ENCODE measurements at regions not wholly inside any gene's neighbourhood (a gene's known extent, or its start where the extent isn't known, plus 50 kb on each side); places are given as distances from the start of the nearest gene placed in this dataset.

GRCh38 chr21:25036775-25037174 is 570.5 kb downstream of the MRPL39 start:
- no peak for DNase-seq (ENCODE audit: low read depth)
- TF ChIP-seq CTCF (IDR thresholded peaks at IDR 0.05; ENCODE audit: low read depth, low read length, missing control alignments), result no peak
- in situ Hi-C loops (cut with HindIII; ENCODE audit: low sequenced_read_pairs), result no loop called here
- H3K4me3 ChIP-seq (ENCODE audit: low read depth, low read length), result no peak overlapping the region

- H3K4me3 ChIP-seq (ENCODE audit: low read depth, low read length), result no peak overlapping the region
- no peak for DNase-seq (ENCODE audit: low read depth)
- in situ Hi-C loops (cut with HindIII; ENCODE audit: low sequenced_read_pairs), result no loop called here
- TF ChIP-seq CTCF (IDR thresholded peaks at IDR 0.05; ENCODE audit: low read depth, low read length, missing control alignments), result no peak
Measured at GRCh38 chr21:25031750-25032149, 575.5 kb downstream of the MRPL39 start.

GRCh38 chr21:25029580-25029979 is 577.7 kb downstream of the MRPL39 start:
- no peak overlapping the region for H3K4me3 ChIP-seq (ENCODE audit: low read depth, low read length)
- in situ Hi-C loops (cut with HindIII; ENCODE audit: low sequenced_read_pairs), result no loop called here
- no peak for TF ChIP-seq CTCF (IDR thresholded peaks at IDR 0.05; ENCODE audit: low read depth, low read length, missing control alignments)
- no peak for DNase-seq (ENCODE audit: low read depth)

GRCh38 chr21:25025596-25025995 is 581.7 kb downstream of the MRPL39 start:
- in situ Hi-C loops (cut with HindIII; ENCODE audit: low sequenced_read_pairs), result no loop called here
- DNase-seq (ENCODE audit: low read depth), result no peak
- TF ChIP-seq CTCF (IDR thresholded peaks at IDR 0.05; ENCODE audit: low read depth, low read length, missing control alignments), result no peak

GRCh38 chr21:25024639-25025038 is 582.6 kb downstream of the MRPL39 start:
- H3K4me3 ChIP-seq (ENCODE audit: low read depth, low read length), result no peak overlapping the region
- TF ChIP-seq CTCF (IDR thresholded peaks at IDR 0.05; ENCODE audit: low read depth, low read length, missing control alignments), result no peak
- in situ Hi-C loops (cut with HindIII; ENCODE audit: low sequenced_read_pairs), result no loop called here
- no peak for DNase-seq (ENCODE audit: low read depth)

More at GRCh38 chr21:25025596-25025995, 581.7 kb downstream of the MRPL39 start:
- no peak overlapping the region for H3K4me3 ChIP-seq (ENCODE audit: low read depth, low read length)

GRCh38 chr21:25005388-25005787 is 601.9 kb downstream of the MRPL39 start:
- TF ChIP-seq CTCF (IDR thresholded peaks at IDR 0.05; ENCODE audit: low read depth, low read length, missing control alignments), result no peak
- DNase-seq (ENCODE audit: low read depth), result no peak
- in situ Hi-C loops (cut with HindIII; ENCODE audit: low sequenced_read_pairs), result no loop called here
- H3K4me3 ChIP-seq (ENCODE audit: low read depth, low read length), result no peak overlapping the region

GRCh38 chr21:25002676-25003075 is 604.6 kb downstream of the MRPL39 start:
- DNase-seq (ENCODE audit: low read depth), result no peak
- TF ChIP-seq CTCF (IDR thresholded peaks at IDR 0.05; ENCODE audit: low read depth, low read length, missing control alignments), result no peak
- no peak overlapping the region for H3K4me3 ChIP-seq (ENCODE audit: low read depth, low read length)
- in situ Hi-C loops (cut with HindIII; ENCODE audit: low sequenced_read_pairs), result no loop called here
